ENCODE measurements at regions not wholly inside any gene's neighbourhood (a gene's known extent, or its start where the extent isn't known, plus 50 kb on each side); places are given as distances from the start of the nearest gene placed in this dataset.

- ATAC-seq (no peak; the same call in 2 of the 3 replicates), DNase-seq (ENCODE audit: low read depth, low spot score) (no peak), FAIRE-seq (no peak)
- Histone ChIP-seq H3K9ac (ENCODE audit: control insufficient read depth, insufficient read depth, low read length) (no peak overlapping the region), H3K4me1 (ENCODE audit: control insufficient read depth, insufficient read depth, low read length) (no peaks in the 10 kb centered on the region), H3K79me2 (ENCODE audit: control insufficient read depth, insufficient read depth, low read length) (no peaks in the 10 kb centered on the region), H3K4me2 (ENCODE audit: control insufficient read depth, insufficient read depth) (no peak overlapping the region), H4K20me1 (ENCODE audit: control insufficient read depth, insufficient read depth) (no peaks in the 10 kb centered on the region), H3K9me3 (replicated peaks; ENCODE audit: control insufficient read depth, insufficient read depth, low read length) (no peaks in the 10 kb centered on the region), H2AFZ (ENCODE audit: control insufficient read depth, low read depth, low read length) (no peak overlapping the region), H3K27ac (ENCODE audit: control insufficient read depth, insufficient read depth) (no peak overlapping the region), H3K4me3 (no peak overlapping the region), H3K27me3 (replicated peaks in 1 of 2; ENCODE audit: control insufficient read depth in 2 of 2, insufficient read depth in 2 of 2, low read length in 1 of 2) (no peaks in the 10 kb centered on the region), H3K36me3 (ENCODE audit: control insufficient read depth in 2 of 2, insufficient read depth in 2 of 2, low read length in 1 of 2) (no peaks in the 10 kb centered on the region)
- intact Hi-C loops (cut with micrococcal nuclease; ENCODE audit: unreplicated experiment) = no loop called here
- BruUV-seq (replicated peaks) = no TSS peak
- ChIA-PET POLR2A (no interaction called here), SMC1A (ENCODE audit: uncharacterized antibody, unreplicated experiment) (interaction anchor here (0.7 to 1.1 kb wide), 2 partner anchors 21 to 658 kb away, joined by 3 to 4 read pairs; no protein-coding TSS in a partner anchor), CTCF (no interaction called here), RAD21 (ENCODE audit: unreplicated experiment) (no interaction called here)
- WGBS (ENCODE audit: insufficient coverage, insufficient replicate concordance, low lambda C conversion rate, missing lambda C conversion rate) = 18% methylated on average over 6 of the region's 6 CpGs
- TF ChIP-seq POLR2AphosphoS2 (IDR thresholded peaks at IDR 0.05; ENCODE audit: low read depth, low read length) = no peak
- TF ChIP-seq ZSCAN29 (IDR thresholded peaks at IDR 0.05) = no peak
- TF ChIP-seq NFYA (IDR thresholded peaks at IDR 0.05; ENCODE audit: borderline replicate concordance, low read depth, low read length) = no peak
- no peak for TF ChIP-seq ESRRA (IDR thresholded peaks at IDR 0.05; ENCODE audit: low read length)
- in situ Hi-C loops (cut with MboI) = no loop called here
These were observed 2526.0 kb downstream of the PCDH9 start for GRCh38 chr13:64704121-64704649.

GRCh38 chr13:64697226-64697625 lies 2532.9 kb downstream of the PCDH9 start:
- BruUV-seq (replicated peaks) = no TSS peak
- H3K4me2 ChIP-seq (ENCODE audit: control insufficient read depth, insufficient read depth) = no peak overlapping the region
- no peaks in the 10 kb centered on the region for H4K20me1 ChIP-seq (ENCODE audit: control insufficient read depth, insufficient read depth)
- CTCF ChIA-PET = interaction anchor here (0.9 kb wide), 1 partner anchor 17 kb away, joined by 4 read pairs; no protein-coding TSS in a partner anchor
- 18% methylated on average over 2 of the region's 2 CpGs for WGBS (ENCODE audit: insufficient coverage, insufficient replicate concordance, low lambda C conversion rate, missing lambda C conversion rate)
- in situ Hi-C loops (cut with MboI) = no loop called here
- H3K36me3 ChIP-seq (ENCODE audit: control insufficient read depth in 2 of 2, insufficient read depth in 2 of 2, low read length in 1 of 2) = no peaks in the 10 kb centered on the region
- H2AFZ ChIP-seq (ENCODE audit: control insufficient read depth, low read depth, low read length) = no peak overlapping the region
- H3K9me3 ChIP-seq (replicated peaks; ENCODE audit: control insufficient read depth, insufficient read depth, low read length) = no peaks in the 10 kb centered on the region
- no peaks in the 10 kb centered on the region for H3K27me3 ChIP-seq (replicated peaks in 1 of 2; ENCODE audit: control insufficient read depth in 2 of 2, insufficient read depth in 2 of 2, low read length in 1 of 2)
- ATAC-seq (no peak), FAIRE-seq (no peak), DNase-seq (ENCODE audit: low read depth, low spot score) (no peak)
- RAD21 ChIA-PET (ENCODE audit: unreplicated experiment) = interaction anchor here (1.1 kb wide), 1 partner anchor 941 kb away, joined by 3 read pairs; no protein-coding TSS in a partner anchor
- H3K27ac ChIP-seq (ENCODE audit: control insufficient read depth, insufficient read depth) = no peak overlapping the region
- H3K4me1 ChIP-seq (ENCODE audit: control insufficient read depth, insufficient read depth, low read length) = no peaks in the 10 kb centered on the region
- POLR2A ChIA-PET = no interaction called here
- H3K4me3 ChIP-seq = no peak overlapping the region
- TF ChIP-seq ZNF24 (IDR thresholded peaks at IDR 0.05) = no peak
- TF ChIP-seq SP1 (IDR thresholded peaks at IDR 0.05; ENCODE audit: low read depth, low read length) = no peak
- no peak overlapping the region for H3K9ac ChIP-seq (ENCODE audit: control insufficient read depth, insufficient read depth, low read length)
- SMC1A ChIA-PET (ENCODE audit: uncharacterized antibody, unreplicated experiment) = interaction anchor here (0.5 kb wide), 1 partner anchor 20 kb away, joined by 3 read pairs; no protein-coding TSS in a partner anchor
- intact Hi-C loops (cut with micrococcal nuclease; ENCODE audit: unreplicated experiment) = no loop called here
- no peaks in the 10 kb centered on the region for H3K79me2 ChIP-seq (ENCODE audit: control insufficient read depth, insufficient read depth, low read length)
